Erythroblast (primary cell): ENCODE measurements at regions not wholly inside any gene's neighbourhood (a gene's known extent, or its start where the extent isn't known, plus 50 kb on each side); places are given as distances from the start of the nearest gene placed in this dataset.

ENCODE experiments used
- GATA1 ChIP-seq: IDR thresholded peaks from 2 replicates; pipeline ENCODE4 v1.6.1; 2011; ENCODE audit warnings: low read depth, mild to moderate bottlenecking, control low read depth, low read length, moderate library complexity
- POLR2A ChIP-seq: IDR thresholded peaks from 2 replicates; pipeline ENCODE4 v1.6.1; 2011; ENCODE audit warnings: mild to moderate bottlenecking, low read length

DNA sequence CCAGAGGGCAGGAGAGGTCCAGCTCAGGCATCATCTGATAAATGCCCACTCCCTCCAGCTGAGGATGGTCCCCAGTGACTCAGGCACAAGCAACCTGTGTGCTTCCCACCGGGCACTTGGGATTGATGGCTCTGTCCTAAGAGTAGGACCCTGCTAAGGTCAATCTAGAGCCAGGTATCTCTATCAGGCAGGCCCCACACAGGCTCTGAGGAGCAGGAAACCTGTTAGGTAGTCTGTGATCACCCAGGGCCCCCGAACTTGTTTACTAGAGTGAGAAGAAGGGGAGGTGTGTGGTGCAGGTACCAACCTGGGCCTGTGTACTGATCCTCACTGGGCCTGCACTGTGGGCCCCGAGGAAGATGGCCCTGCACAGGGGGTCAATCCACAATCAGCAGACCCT is 119.6 kb upstream of the FSTL4 start:
- TF ChIP-seq POLR2A, result no peak
- TF ChIP-seq GATA1, result no peak
